H1 (cell line): ENCODE measurements at regions not wholly inside any gene's neighbourhood (a gene's known extent, or its start where the extent isn't known, plus 50 kb on each side); places are given as distances from the start of the nearest gene placed in this dataset.

Experiments used
- CTCF ChIA-PET: fragments of 300-600 bp; sonication (Branson Sonifier 250); formaldehyde crosslinking; loops from one replicate; lab custom pipeline; 2021; ENCODE audit not compliant: partially characterized antibody; lab: Charles Lee
- POLR2A ChIA-PET: fragments of 300-600 bp; sonication (Branson Sonifier 250); formaldehyde crosslinking; loops from one replicate; lab custom pipeline; 2021; ENCODE audit warnings: inconsistent platforms; ENCODE audit not compliant: partially characterized antibody; lab: Charles Lee
- DNase-seq, 2 experiments: peaks; one replicate each; pipeline versions ENCODE4 v3.0.0 to v3.0.0-alpha.2; 2010 to 2022; ENCODE audit warnings: low spot score in 2 of 2, low read depth in 1 of 2, mixed read lengths in 1 of 2
- FAIRE-seq: peaks from 2 replicates; lab custom pipeline; 2011; peaks lifted over from hg19 to GRCh38; lab: Jason Lieb, UNC
- H2AFZ ChIP-seq: 2 replicates; pipeline ENCODE4 v1.8.1; 2012; ENCODE audit warnings: low read length, inconsistent platforms
- H2AK5ac ChIP-seq: 2 replicates; pipeline ENCODE4 v1.6.1; 2013; ENCODE audit warnings: low read depth, low read length
- H2BK120ac ChIP-seq: replicated peaks from 2 replicates; pipeline ENCODE3; 2013; ENCODE audit warnings: low read depth, low read length, inconsistent platforms
- H2BK12ac ChIP-seq: 2 replicates; pipeline ENCODE4 v1.6.1; 2013; ENCODE audit warnings: low read depth, low read length
- H2BK15ac ChIP-seq: 2 replicates; pipeline ENCODE4 v1.6.1; 2013; ENCODE audit warnings: low read length
- H2BK20ac ChIP-seq: 2 replicates; pipeline ENCODE4 v1.6.1; 2013; ENCODE audit warnings: low read length
- H2BK5ac ChIP-seq: 2 replicates; pipeline ENCODE4 v1.6.1; 2013; ENCODE audit warnings: low read depth, low read length
- H3K14ac ChIP-seq: 2 replicates; pipeline ENCODE4 v1.6.1; 2013; ENCODE audit warnings: inconsistent platforms; ENCODE audit not compliant: insufficient read length
- H3K18ac ChIP-seq: 2 replicates; pipeline ENCODE4 v1.6.1; 2013; ENCODE audit warnings: low read length; ENCODE audit errors: extremely low read depth
- H3K23ac ChIP-seq: 2 replicates; pipeline ENCODE4 v1.6.1; 2013; ENCODE audit warnings: inconsistent platforms; ENCODE audit not compliant: insufficient read length
- H3K23me2 ChIP-seq: 2 replicates; pipeline ENCODE4 v1.6.1; 2013; ENCODE audit warnings: low read depth, low read length
- H3K27ac ChIP-seq: 2 replicates; pipeline ENCODE4 v1.6.1; 2011; ENCODE audit warnings: low read depth, low read length, inconsistent platforms
- H3K27me3 ChIP-seq, 4 experiments: replicated peaks in 1 of 4; 1 replicate in 1 of 4; 2 replicates in 3 of 4; pipeline versions ENCODE4 v1.6.1 to v1.8.1; 2011 to 2013; ENCODE audit warnings: low read length in 3 of 4, mild to moderate bottlenecking in 3 of 4, inconsistent platforms in 2 of 4, mixed read lengths in 2 of 4, moderate library complexity in 1 of 4; ENCODE audit not compliant: control insufficient read depth in 3 of 4, insufficient read depth in 3 of 4; ENCODE audit errors: extremely low read depth in 1 of 4
- H3K36me3 ChIP-seq, 4 experiments: 2 replicates each; pipeline versions ENCODE4 v1.6.1 to v1.8.1; 2011 to 2013; ENCODE audit warnings: mild to moderate bottlenecking in 4 of 4, low read length in 3 of 4, moderate library complexity in 2 of 4, control low read depth in 1 of 4, inconsistent platforms in 1 of 4; ENCODE audit not compliant: insufficient read depth in 4 of 4, control insufficient read depth in 2 of 4
- H3K4ac ChIP-seq: replicated peaks from 2 replicates; pipeline ENCODE3; 2013; ENCODE audit warnings: low read length, low read depth, mixed read lengths, inconsistent platforms; ENCODE audit not compliant: insufficient read length
- H3K4me1 ChIP-seq, 4 experiments: replicated peaks in 1 of 4; 1 replicate in 1 of 4; 2 replicates in 3 of 4; pipeline versions ENCODE4 v1.6.1 to v1.8.1; 2011 to 2013; ENCODE audit warnings: low read length in 3 of 4, inconsistent platforms in 2 of 4, mixed read lengths in 1 of 4; ENCODE audit not compliant: insufficient read depth in 4 of 4, control insufficient read depth in 3 of 4
- H3K4me2 ChIP-seq, 2 experiments: 2 replicates each; pipeline versions ENCODE4 v1.6.1 to v1.8.1; 2011 to 2013; ENCODE audit warnings: low read depth in 2 of 2, low read length in 2 of 2, control low read depth in 1 of 2, inconsistent platforms in 1 of 2, mild to moderate bottlenecking in 1 of 2; ENCODE audit not compliant: insufficient read depth in 1 of 2
- H3K4me3 ChIP-seq, 4 experiments: fragments of 200-600, 300-600 bp in 1 of 4; sonication (generic), shearing (Covaris generic), sonication (Bioruptor Twin) in 1 of 4; 2 replicates each; pipeline versions ENCODE4 v1.5.1 to v1.8.1; 2011 to 2016; ENCODE audit warnings: low read length in 4 of 4, low read depth in 3 of 4, control low read depth in 2 of 4, inconsistent platforms in 2 of 4, mild to moderate bottlenecking in 2 of 4, mixed read lengths in 1 of 4, moderate library complexity in 1 of 4; ENCODE audit not compliant: insufficient read depth in 2 of 4; ENCODE audit errors: extremely low read depth in 1 of 4
- H3K56ac ChIP-seq: replicated peaks from 2 replicates; pipeline ENCODE3; 2013; ENCODE audit warnings: low read depth, mild to moderate bottlenecking, mixed read lengths, low read length, inconsistent platforms; ENCODE audit not compliant: insufficient read length
- H3K79me1 ChIP-seq: 2 replicates; pipeline ENCODE4 v1.6.1; 2013; ENCODE audit warnings: low read depth, low read length, control low read depth
- H3K79me2 ChIP-seq, 2 experiments: 2 replicates each; pipeline versions ENCODE4 v1.6.1 to v1.8.1; 2012 to 2013; ENCODE audit warnings: low read length in 2 of 2, mild to moderate bottlenecking in 2 of 2, inconsistent platforms in 1 of 2; ENCODE audit not compliant: insufficient read depth in 2 of 2, control insufficient read depth in 1 of 2
- H3K9ac ChIP-seq, 4 experiments: replicated peaks in 1 of 4; 1 replicate in 1 of 4; 2 replicates in 3 of 4; pipeline versions ENCODE4 v1.6.1 to v1.8.1; 2011 to 2013; ENCODE audit warnings: low read depth in 3 of 4, low read length in 3 of 4, control low read depth in 2 of 4, mild to moderate bottlenecking in 2 of 4, moderate library complexity in 2 of 4, inconsistent platforms in 1 of 4; ENCODE audit errors: extremely low read depth in 1 of 4
- H3K9me3 ChIP-seq, 2 experiments: 2 replicates each; pipeline versions ENCODE4 v1.6.1 to v1.8.1; 2012 to 2013; ENCODE audit warnings: mild to moderate bottlenecking in 2 of 2, moderate library complexity in 2 of 2, control low read depth in 1 of 2, inconsistent platforms in 1 of 2, low read depth in 1 of 2, low read length in 1 of 2, mixed read lengths in 1 of 2; ENCODE audit not compliant: insufficient read depth in 2 of 2
- H4K20me1 ChIP-seq, 2 experiments: replicated peaks in 1 of 2; 2 replicates each; pipeline versions ENCODE3 to v1.8.1; 2011 to 2013; ENCODE audit warnings: inconsistent platforms in 2 of 2, low read length in 2 of 2, mild to moderate bottlenecking in 1 of 2; ENCODE audit not compliant: insufficient read depth in 2 of 2, control insufficient read depth in 1 of 2
- H4K5ac ChIP-seq: 2 replicates; pipeline ENCODE4 v1.6.1; 2013; ENCODE audit warnings: low read length, low read depth, mixed read lengths, inconsistent platforms; ENCODE audit not compliant: insufficient read length
- H4K8ac ChIP-seq: 2 replicates; pipeline ENCODE4 v1.8.0; 2013; ENCODE audit warnings: mild to moderate bottlenecking, moderate library complexity, low read length, inconsistent platforms; ENCODE audit not compliant: insufficient read depth; ENCODE audit errors: extremely low read depth
- H4K91ac ChIP-seq: replicated peaks from 2 replicates; pipeline ENCODE3; 2013; ENCODE audit warnings: low read length, mixed read lengths, inconsistent platforms; ENCODE audit not compliant: insufficient read length
- HDAC2 ChIP-seq, 2 experiments: fragments of 300-600 bp in 1 of 2; sonication (generic) in 1 of 2; IDR thresholded peaks; 2 replicates each; pipeline ENCODE4 v1.6.1; 2011 to 2012; ENCODE audit warnings: low read depth in 2 of 2, low read length in 2 of 2, mild to moderate bottlenecking in 2 of 2, moderate library complexity in 2 of 2, borderline replicate concordance in 1 of 2, inconsistent platforms in 1 of 2
- WGBS, 2 experiments: shearing (Covaris generic) in 1 of 2; methylation state at CpG; one replicate each; pipeline versions ENCODE4 v1.1.6 to v1.1.7; 2013 to 2015; ENCODE audit warnings: low lambda C conversion rate in 2 of 2, mixed read lengths in 2 of 2, inconsistent platforms in 1 of 2, low coverage in 1 of 2, missing lambda C conversion rate in 1 of 2; ENCODE audit not compliant: insufficient replicate concordance in 2 of 2, insufficient coverage in 1 of 2, insufficient read length in 1 of 2; ENCODE audit errors: extremely low coverage in 1 of 2, missing lambda C conversion rate in 1 of 2; 5-methylcytosine and 5-hydroxymethylcytosine counted together

DNA sequence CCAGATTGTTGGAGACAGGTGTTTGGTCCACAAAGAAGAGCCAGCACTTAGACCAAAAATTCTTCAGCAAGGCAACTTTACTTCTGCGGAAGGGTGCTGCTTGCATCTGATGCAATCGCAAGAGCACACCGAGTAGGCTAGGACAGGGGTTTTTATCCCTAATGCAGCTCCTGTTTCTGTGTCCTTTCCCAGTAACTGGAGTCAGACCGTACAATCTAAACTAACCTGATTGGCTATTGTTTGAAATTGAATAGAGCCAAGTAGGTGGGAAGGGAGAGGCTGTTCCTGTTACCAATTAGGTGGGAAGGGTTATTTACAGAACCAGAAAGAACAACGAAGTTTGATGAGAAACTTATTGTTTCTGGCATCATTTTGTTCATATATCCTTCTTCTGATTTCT is 77.6 kb downstream of the CHCHD4 start:
- H2AK5ac ChIP-seq, result no peak overlapping the region
- no peak overlapping the region for H4K8ac ChIP-seq
- H3K27me3 ChIP-seq, result no peaks in the 10 kb centered on the region
- WGBS, 2 experiments, result 79% methylated on average over 5 of the region's 5 CpGs; no CpG with 5 or more reads in 1 of the 2 experiments
- no peak overlapping the region for H3K14ac ChIP-seq
- no peak overlapping the region for H2BK12ac ChIP-seq
- H3K4me2 ChIP-seq, result no peak overlapping the region
- no peak for TF ChIP-seq HDAC2 (IDR thresholded peaks at IDR 0.05; ENCODE audit: borderline replicate concordance in 1 of 2, low read depth in 2 of 2, low read length in 2 of 2)
- H4K20me1 ChIP-seq, result no peaks in the 10 kb centered on the region
- H3K56ac ChIP-seq, result no peak overlapping the region
- ChIA-PET POLR2A (no interaction called here), CTCF (interaction anchor here (1.2 to 1.5 kb wide), 2 partner anchors 17 to 36 kb away, joined by 4 read pairs; no protein-coding TSS in a partner anchor)
- H4K5ac ChIP-seq, result no peak overlapping the region
- H3K79me1 ChIP-seq, result no peaks in the 10 kb centered on the region
- FAIRE-seq, result no peak
- peak overlapping the region; percentile 95 for H2AFZ ChIP-seq
- H3K9me3 ChIP-seq, result no peaks in the 10 kb centered on the region
- no peaks in the 10 kb centered on the region for H3K4me1 ChIP-seq
- no peak overlapping the region for H3K23ac ChIP-seq
- no peak overlapping the region for H2BK5ac ChIP-seq
- H2BK120ac ChIP-seq, result no peak overlapping the region
- H3K9ac ChIP-seq, result no peak overlapping the region
- H3K27ac ChIP-seq, result no peak overlapping the region
- H3K18ac ChIP-seq, result no peak overlapping the region
- H3K36me3 ChIP-seq, result no peaks in the 10 kb centered on the region
- no peaks in the 10 kb centered on the region for H3K79me2 ChIP-seq
- H2BK20ac ChIP-seq, result no peak overlapping the region
- no peaks in the 10 kb centered on the region for H3K23me2 ChIP-seq
- no peak for DNase-seq
- H4K91ac ChIP-seq, result no peak overlapping the region
- no peak overlapping the region for H2BK15ac ChIP-seq
- no peak overlapping the region for H3K4me3 ChIP-seq
- H3K4ac ChIP-seq, result no peak overlapping the region
